GM19438 (cell line): ENCODE measurements at regions not wholly inside any gene's neighbourhood (a gene's known extent, or its start where the extent isn't known, plus 50 kb on each side); places are given as distances from the start of the nearest gene placed in this dataset.

Source experiments
- ATAC-seq: cut with Tn5 transposase; IDR thresholded peaks from one replicate; pipeline ENCODE4 v1.9.1; 2021; ENCODE audit warnings: low read depth; ENCODE audit not compliant: unreplicated experiment

DNA sequence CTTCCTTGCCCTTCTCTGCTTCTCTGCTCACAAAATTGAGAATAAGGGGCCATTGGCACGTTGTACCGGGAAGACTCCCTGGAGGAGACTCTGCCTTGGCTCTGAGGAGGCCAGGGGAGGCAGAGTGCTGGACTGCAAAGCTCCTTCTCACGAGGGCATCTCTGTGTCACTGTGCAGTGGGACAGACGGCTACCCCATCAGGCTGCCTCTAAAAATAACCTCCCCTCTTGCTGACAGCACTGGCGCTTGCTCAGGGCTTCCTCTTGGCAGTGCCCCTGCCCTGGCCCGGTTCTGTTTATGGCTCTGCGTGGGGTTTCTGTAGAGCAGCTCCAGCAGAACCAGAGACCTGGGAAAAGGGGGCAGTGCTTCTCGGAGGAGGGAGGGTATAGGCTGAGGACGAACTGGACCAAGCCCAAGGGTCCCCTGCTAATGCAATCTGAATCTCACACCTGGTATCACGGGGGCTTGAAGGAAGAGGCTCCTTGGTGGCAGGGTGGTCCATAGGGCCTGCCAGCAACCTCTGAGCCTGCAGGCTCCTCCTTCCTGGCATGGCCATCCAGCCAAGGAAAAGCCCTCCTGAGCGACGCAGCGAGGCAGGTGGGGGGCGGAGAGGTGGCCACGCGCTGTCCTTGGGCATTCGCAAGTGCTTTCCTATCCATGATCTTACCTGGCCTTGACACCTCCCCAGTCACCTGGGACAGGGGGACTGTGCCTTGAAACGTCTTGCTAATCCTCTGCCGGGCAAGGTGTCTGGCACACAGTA lies 63.3 kb upstream of the TLE3 start:
- ATAC-seq, result no peak

DNA sequence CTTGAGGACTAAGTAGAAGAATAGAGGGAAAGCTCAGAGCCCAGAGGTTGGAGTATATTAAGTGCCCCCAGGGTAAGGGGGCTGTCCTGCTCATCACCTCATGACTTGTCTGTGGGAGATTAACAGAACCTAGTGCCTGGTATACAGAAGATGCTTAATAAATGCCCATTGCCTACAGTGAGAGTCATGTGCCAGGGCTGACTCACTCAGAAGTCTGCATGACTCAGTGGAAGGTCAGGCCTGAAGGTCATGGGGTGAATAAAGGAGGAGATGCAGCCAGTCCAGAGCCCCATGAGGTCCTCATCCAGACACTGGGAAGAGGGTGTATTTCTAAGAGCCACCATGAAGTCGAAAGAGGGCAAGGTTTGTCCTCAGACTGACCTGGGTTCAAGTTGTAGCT lies 62.5 kb upstream of the TLE3 start:
- ATAC-seq, result no peak

DNA sequence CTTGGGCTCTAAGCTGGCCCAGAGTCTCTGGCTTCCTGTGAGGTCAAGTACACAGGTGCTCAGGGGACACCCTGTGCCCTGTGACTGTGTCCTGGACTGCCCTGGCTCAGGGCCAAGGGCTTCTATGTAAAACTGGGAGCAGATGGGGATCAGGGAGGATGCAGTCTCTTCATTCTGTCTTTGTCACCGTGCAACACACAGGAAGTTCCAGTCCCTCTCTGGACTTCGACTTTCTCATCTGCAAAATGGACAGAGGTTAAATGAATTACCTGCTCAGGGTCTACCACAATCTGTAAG lies 61.9 kb upstream of the TLE3 start:
- ATAC-seq, result no peak

GRCh38 chr15:70159001-70159712 lies 61.4 kb upstream of the TLE3 start:
- ATAC-seq, result no peak

DNA sequence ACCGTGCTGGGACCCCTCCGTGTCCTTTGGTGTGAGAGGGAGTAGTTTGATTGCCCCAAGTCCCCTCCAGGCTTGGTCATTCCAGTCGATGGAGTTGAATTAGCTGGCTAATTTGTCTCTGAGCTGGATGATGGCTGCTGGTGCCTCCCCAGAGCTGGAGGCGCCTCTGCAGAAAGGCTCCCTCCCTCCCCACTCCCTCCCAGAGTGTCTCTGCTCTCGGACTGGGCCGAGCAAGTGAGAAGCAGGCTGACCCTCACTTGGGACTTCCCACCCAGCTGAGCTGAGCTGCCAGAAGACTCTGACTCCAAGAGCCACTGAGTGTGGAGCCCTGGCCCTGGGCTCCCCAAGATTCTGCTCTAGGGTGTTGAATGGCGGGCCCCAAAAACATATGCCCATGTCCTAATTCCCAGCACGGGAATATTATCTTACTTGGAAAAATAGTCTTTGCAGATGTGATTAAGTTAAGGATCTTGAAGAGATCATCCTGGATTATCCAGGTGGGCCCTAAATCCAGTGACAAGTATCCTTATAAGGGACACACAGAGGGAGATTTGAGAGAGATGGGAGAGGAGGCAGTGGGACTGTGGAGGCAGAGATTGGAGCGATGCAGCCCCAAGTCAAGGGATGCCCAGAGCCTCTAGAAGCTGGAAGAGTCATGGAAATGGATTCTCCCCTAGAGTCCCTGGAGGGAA lies 60.7 kb upstream of the TLE3 start:
- no peak for ATAC-seq

DNA sequence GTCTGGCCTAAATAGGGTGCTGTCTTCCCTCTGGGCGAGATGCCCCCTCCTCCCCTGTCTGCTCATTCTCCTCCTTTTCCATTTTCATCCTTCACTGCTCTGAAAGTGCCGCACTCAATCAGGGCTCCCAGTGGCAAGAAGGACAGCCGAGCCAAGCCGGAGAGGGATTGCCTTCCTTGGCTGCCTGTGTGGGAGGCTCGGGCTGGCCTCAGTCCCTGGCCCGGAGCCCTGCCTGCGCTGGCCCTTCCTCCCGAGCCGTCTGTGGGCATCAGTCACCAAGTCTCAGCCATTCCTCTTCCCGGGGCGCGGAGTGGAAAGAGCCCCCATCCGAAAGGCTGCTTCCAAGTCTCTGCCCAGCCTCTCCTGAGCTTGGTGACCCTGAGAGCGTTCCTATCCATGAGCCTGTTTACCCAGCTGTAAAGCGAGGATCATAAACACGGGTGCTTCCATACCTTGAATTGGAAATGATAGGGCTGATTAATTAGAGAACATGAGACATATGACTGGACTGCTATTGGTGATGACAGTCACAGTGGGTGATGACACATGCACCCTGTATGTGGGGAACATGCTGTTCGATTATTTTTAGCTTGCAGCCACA lies 59.1 kb upstream of the TLE3 start:
- no peak for ATAC-seq

- no peak for ATAC-seq
Measured at GRCh38 chr15:70154718-70155347, 57.1 kb upstream of the TLE3 start.

DNA sequence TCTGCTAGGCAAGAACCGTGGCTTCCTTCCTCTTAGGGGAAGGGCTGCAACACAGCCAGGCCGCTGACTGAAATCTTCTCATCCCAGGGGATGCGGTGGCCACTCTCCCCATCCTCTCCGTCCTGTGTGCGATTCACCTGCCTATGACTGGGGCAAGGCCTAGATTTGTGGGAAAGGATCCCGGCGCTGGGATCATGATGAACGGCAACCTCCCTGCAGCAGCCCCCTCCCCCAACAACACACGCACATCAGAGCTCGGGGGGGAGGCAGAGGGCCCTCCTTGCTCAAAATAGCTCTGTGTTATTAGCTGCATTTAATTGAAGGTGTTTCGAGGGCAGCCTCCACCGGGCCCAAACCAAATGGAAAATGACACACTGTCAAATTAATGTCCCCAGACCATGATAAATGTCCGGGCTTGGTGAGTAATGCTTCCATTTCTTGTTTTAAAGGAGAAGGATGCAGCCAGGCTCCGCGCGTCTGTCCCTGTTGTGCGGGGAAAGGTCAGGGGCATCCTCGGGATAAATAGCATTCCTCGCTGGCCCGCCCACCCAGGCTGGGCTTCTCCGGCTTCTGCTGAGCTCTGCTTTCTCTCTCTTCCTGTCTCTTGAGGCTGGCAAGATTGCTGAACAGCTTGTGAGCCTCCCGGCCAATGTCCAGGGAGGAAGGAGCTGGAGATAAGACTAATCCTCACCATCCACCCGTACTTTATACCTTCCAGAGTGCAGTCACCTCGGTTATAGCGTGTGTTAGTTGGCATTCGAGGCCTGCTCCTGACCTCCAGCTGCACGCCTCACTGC lies 56.4 kb upstream of the TLE3 start:
- ATAC-seq, result no peak

GRCh38 chr15:70152070-70152480 lies 54.4 kb upstream of the TLE3 start:
- no peak for ATAC-seq

DNA sequence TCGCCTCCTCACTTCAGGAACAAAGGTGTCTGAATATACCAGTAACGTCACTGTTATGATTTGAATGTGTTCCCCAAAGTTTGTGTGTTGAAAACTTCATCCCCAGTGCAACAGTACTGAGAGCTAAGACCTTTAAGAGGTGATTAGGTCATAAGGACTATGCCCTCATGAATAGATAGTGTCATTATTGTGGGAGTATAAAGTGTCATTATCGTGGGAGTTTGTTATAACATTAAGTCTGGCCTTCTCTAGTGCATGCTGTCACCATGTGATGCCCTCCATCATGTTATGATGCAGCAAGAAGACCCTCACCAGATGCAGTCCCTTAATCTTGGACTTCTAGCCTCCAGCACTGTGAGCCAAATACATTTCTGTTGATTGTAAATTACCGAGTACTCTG lies 53.7 kb upstream of the TLE3 start:
- no peak for ATAC-seq

- no peak for ATAC-seq
Measured at GRCh38 chr15:70151003-70151402, 53.3 kb upstream of the TLE3 start.

- ATAC-seq, result no peak
Measured at GRCh38 chr15:70150405-70150747, 52.7 kb upstream of the TLE3 start.

GRCh38 chr15:70149667-70150404 lies 52.1 kb upstream of the TLE3 start:
- ATAC-seq, result no peak

- no peak for ATAC-seq
Measured at GRCh38 chr15:70147778-70148177, 50.1 kb upstream of the TLE3 start.
